OCI-LY1 (cell line): ENCODE measurements at regions not wholly inside any gene's neighbourhood (a gene's known extent, or its start where the extent isn't known, plus 50 kb on each side); places are given as distances from the start of the nearest gene placed in this dataset.

Experiments
- H2AFZ ChIP-seq: fragments of 200-600 bp; sonication (generic), shearing (Covaris generic); 2 replicates; pipeline ENCODE4 v1.6.0; 2014; ENCODE audit warnings: antibody characterized with exemption, mild to moderate bottlenecking, low read length
- H3F3A ChIP-seq: fragments of 200-600 bp; sonication (generic), shearing (Covaris generic); 2 replicates; pipeline ENCODE4 v1.6.0; 2014; ENCODE audit warnings: mild to moderate bottlenecking, antibody characterized with exemption, low read length, moderate library complexity; ENCODE audit not compliant: insufficient read depth
- H3K27ac ChIP-seq: fragments of 200-600 bp; sonication (generic); 2 replicates; pipeline ENCODE4 v1.5.1; 2014; ENCODE audit warnings: low read length, mixed run types, mild to moderate bottlenecking, low read depth; ENCODE audit not compliant: poor library complexity, severe bottlenecking
- H3K27me3 ChIP-seq: fragments of 200-600 bp; sonication (generic); 2 replicates; pipeline ENCODE4 v1.6.0; 2014; ENCODE audit warnings: antibody characterized with exemption, mild to moderate bottlenecking, low read length, moderate library complexity; ENCODE audit not compliant: insufficient read depth
- H3K36me3 ChIP-seq: fragments of 200-600 bp; sonication (generic); 2 replicates; pipeline ENCODE4 v1.6.1; 2014; ENCODE audit warnings: mild to moderate bottlenecking, antibody characterized with exemption, low read length, moderate library complexity, mixed read lengths; ENCODE audit not compliant: insufficient read depth
- H3K4me1 ChIP-seq: fragments of 200-600 bp; sonication (generic); 2 replicates; pipeline ENCODE4 v1.5.1; 2014; ENCODE audit warnings: mild to moderate bottlenecking, low read length, moderate library complexity; ENCODE audit not compliant: insufficient read depth, severe bottlenecking
- H3K4me2 ChIP-seq: fragments of 200-600 bp; sonication (generic), shearing (Covaris generic); 2 replicates; pipeline ENCODE4 v1.6.1; 2014; ENCODE audit warnings: low read length
- H3K4me3 ChIP-seq: fragments of 200-600 bp; sonication (generic); 2 replicates; pipeline ENCODE4 v1.5.1; 2014; ENCODE audit warnings: low read length, low read depth, mild to moderate bottlenecking, mixed read lengths; ENCODE audit not compliant: poor library complexity, severe bottlenecking
- H3K79me2 ChIP-seq: fragments of 200-600 bp; shearing (Covaris generic); 2 replicates; pipeline ENCODE4 v1.6.1; 2016; ENCODE audit warnings: mixed run types, low read length, mixed read lengths; ENCODE audit not compliant: insufficient read depth
- H3K9ac ChIP-seq: fragments of 200-600 bp; sonication (generic), shearing (Covaris generic); 2 replicates; pipeline ENCODE4 v1.6.1; 2014; ENCODE audit warnings: mild to moderate bottlenecking, low read length, mixed read lengths
- H3K9me2 ChIP-seq: fragments of 200-600 bp; sonication (generic), shearing (Covaris generic); 2 replicates; pipeline ENCODE4 v1.6.1; 2014; ENCODE audit warnings: low read depth, mild to moderate bottlenecking, low read length, mixed read lengths
- H3K9me3 ChIP-seq: fragments of 200-600 bp; shearing (Covaris generic); 2 replicates; pipeline ENCODE4 v1.6.1; 2014; ENCODE audit warnings: low read length, mixed read lengths
- H4K20me1 ChIP-seq: fragments of 200-600 bp; sonication (generic), shearing (Covaris generic); 2 replicates; pipeline ENCODE4 v1.6.0; 2016; ENCODE audit warnings: mild to moderate bottlenecking, low read length; ENCODE audit not compliant: insufficient read depth
- CTCF ChIP-seq: fragments of 200-600 bp; sonication (generic), shearing (Covaris generic); IDR thresholded peaks from 2 replicates; pipeline ENCODE4 v1.5.1; 2017; ENCODE audit warnings: mild to moderate bottlenecking, antibody characterized with exemption, low read length, moderate library complexity, mixed read lengths
- EZH2 ChIP-seq: fragments of 200-600 bp; sonication (generic), shearing (Covaris generic); IDR thresholded peaks from 2 replicates; pipeline ENCODE4 v1.8.0; 2017; ENCODE audit warnings: borderline replicate concordance, mixed run types, mild to moderate bottlenecking, antibody characterized with exemption, low read length, moderate library complexity, mixed read lengths

GRCh38 chr14:45787167-45787566, 534.2 kb upstream of the MIS18BP1 start:
- Histone ChIP-seq H3K36me3 (no peaks in the 10 kb centered on the region), H4K20me1 (no peaks in the 10 kb centered on the region), H3K4me3 (no peak overlapping the region), H3K27ac (no peak overlapping the region), H2AFZ (no peak overlapping the region), H3K4me1 (no peaks in the 10 kb centered on the region), H3K4me2 (no peak overlapping the region), H3K9me3 (peaks cover 8% of the 10 kb centered on the region; the same call in 1 of the 2 replicates), H3K9me2 (no peaks in the 10 kb centered on the region), H3K9ac (no peak overlapping the region), H3F3A (no peaks in the 10 kb centered on the region), H3K27me3 (no peaks in the 10 kb centered on the region), H3K79me2 (no peaks in the 10 kb centered on the region)
- TF ChIP-seq EZH2 (no peak), CTCF (no peak)

DNA sequence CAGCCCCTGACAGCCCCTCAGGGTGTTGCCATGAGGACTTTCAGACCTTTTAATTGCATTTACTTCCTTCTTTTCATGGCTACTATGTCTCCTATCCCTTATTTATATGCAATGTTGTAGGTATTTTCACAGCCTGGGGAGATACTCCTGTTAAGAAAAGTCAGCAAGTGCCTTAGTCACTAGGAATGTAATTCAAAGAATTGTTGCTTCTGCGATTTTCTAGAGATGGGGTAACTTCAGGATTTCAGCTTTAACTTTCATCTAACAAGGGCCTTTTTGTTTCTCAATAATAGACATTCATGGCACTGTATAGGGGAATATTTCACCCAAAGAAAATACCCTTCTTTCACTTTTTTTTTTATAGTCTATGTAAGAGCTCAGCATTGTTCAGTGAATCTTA, 533.3 kb upstream of the MIS18BP1 start:
- Histone ChIP-seq H4K20me1 (no peaks in the 10 kb centered on the region), H3K9me3 (peaks cover 8% of the 10 kb centered on the region; the same call in 1 of the 2 replicates), H3K27me3 (no peaks in the 10 kb centered on the region), H3K9me2 (no peaks in the 10 kb centered on the region), H3K4me3 (no peak overlapping the region), H3K79me2 (no peaks in the 10 kb centered on the region), H3K36me3 (no peaks in the 10 kb centered on the region), H3K27ac (no peak overlapping the region), H3K4me1 (no peaks in the 10 kb centered on the region), H3K4me2 (no peak overlapping the region), H3K9ac (no peak overlapping the region), H2AFZ (no peak overlapping the region), H3F3A (no peaks in the 10 kb centered on the region)
- TF ChIP-seq EZH2 (no peak), CTCF (no peak)

- no peak overlapping the region for H3K4me3 ChIP-seq
- no peaks in the 10 kb centered on the region for H4K20me1 ChIP-seq
- no peak overlapping the region for H2AFZ ChIP-seq
- no peaks in the 10 kb centered on the region for H3K9me2 ChIP-seq
- no peak for TF ChIP-seq CTCF
- no peak for TF ChIP-seq EZH2
- no peaks in the 10 kb centered on the region for H3K79me2 ChIP-seq
- H3K27me3 ChIP-seq, result no peaks in the 10 kb centered on the region
- H3K4me1 ChIP-seq, result no peaks in the 10 kb centered on the region
- H3K36me3 ChIP-seq, result no peaks in the 10 kb centered on the region
- no peak overlapping the region for H3K9ac ChIP-seq
- peaks cover 8% of the 10 kb centered on the region; the same call in 1 of the 2 replicates for H3K9me3 ChIP-seq
- no peaks in the 10 kb centered on the region for H3F3A ChIP-seq
- no peak overlapping the region for H3K27ac ChIP-seq
- H3K4me2 ChIP-seq, result no peak overlapping the region
These were observed 532.2 kb upstream of the MIS18BP1 start for GRCh38 chr14:45785240-45785639.
